ENCODE measurements at regions not wholly inside any gene's neighbourhood (a gene's known extent, or its start where the extent isn't known, plus 50 kb on each side); places are given as distances from the start of the nearest gene placed in this dataset.

DNA sequence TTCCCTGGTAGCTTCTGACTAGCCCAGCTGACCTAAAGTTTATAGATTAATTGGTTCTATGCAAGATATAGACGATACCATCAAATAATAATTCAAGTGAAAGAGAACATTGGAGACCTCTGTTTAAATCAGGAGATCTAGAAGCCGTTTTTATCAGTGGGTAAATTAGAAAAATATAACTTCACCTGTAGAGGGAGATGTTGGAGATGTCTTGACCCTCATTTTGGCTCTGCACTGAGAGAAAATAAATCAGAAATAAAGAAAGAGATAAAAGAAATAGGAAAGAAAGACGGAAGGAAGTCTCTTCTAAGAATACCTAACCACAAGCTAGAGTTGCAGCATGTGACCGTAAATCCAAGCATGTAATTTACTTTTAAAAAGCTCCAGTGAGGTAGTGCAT is 684.5 kb downstream of the C12orf50 start (continued):
- TF ChIP-seq, protein P1, sequence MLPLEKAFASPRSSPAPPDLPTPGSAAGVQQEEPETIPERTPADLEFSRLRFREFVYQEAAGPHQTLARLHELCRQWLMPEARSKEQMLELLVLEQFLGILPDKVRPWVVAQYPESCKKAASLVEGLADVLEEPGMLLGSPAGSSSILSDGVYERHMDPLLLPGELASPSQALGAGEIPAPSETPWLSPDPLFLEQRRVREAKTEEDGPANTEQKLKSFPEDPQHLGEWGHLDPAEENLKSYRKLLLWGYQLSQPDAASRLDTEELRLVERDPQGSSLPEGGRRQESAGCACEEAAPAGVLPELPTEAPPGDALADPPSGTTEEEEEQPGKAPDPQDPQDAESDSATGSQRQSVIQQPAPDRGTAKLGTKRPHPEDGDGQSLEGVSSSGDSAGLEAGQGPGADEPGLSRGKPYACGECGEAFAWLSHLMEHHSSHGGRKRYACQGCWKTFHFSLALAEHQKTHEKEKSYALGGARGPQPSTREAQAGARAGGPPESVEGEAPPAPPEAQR (tag by site-specific recombination; IDR thresholded peaks at IDR 0.05): no peak
- no peak for TF ChIP-seq ZNF24 (tag by site-specific recombination; IDR thresholded peaks at IDR 0.05)
- no peak for TF ChIP-seq GLI2 (tag by site-specific recombination; IDR thresholded peaks at IDR 0.05; ENCODE audit: borderline replicate concordance, low read depth)
- TF ChIP-seq YY1 (tag by site-specific recombination; IDR thresholded peaks at IDR 0.05): no peak
- no peak for TF ChIP-seq YY2 (tag by site-specific recombination; IDR thresholded peaks at IDR 0.05)
- TF ChIP-seq ZNF292 (tag by site-specific recombination; IDR thresholded peaks at IDR 0.05; ENCODE audit: borderline replicate concordance, low read depth): no peak
- TF ChIP-seq ZNF548 (tag by site-specific recombination; IDR thresholded peaks at IDR 0.05): no peak

DNA sequence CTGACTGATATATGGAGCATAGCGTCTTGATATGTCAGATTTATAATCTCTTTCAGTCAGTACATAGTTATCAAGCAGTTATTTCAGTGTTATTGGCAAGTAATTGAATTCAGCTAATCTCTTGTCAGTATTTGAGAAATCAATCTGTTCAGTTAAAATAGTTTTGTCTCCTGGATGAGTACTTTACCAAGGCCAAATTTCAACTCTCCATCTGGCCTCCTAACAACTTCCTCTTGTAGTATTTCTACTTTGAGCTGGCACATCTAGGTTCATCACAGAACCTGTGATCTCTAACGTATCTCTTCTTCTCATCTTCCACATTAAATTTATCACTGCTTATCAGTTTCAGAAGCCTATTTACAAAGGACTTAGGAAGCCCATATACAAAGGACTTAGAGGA is 690.5 kb downstream of the C12orf50 start:
- no peak overlapping the region for H3K27ac ChIP-seq (ENCODE audit: extremely low read depth, low read depth, low read length)
- H3K4me1 ChIP-seq (ENCODE audit: control insufficient read depth, insufficient read depth, low read length): no peaks in the 10 kb centered on the region
- POLR2A ChIA-PET: no interaction called here
- CTCF ChIA-PET: interaction anchor here (0.6 kb wide), 2 partner anchors 13 to 60 kb away, joined by 3 to 4 read pairs; no protein-coding TSS in a partner anchor
- no peaks in the 10 kb centered on the region for H3K9me3 ChIP-seq (ENCODE audit: control insufficient read depth, insufficient read depth, low read depth, low read length)
- H3K4me3 ChIP-seq (ENCODE audit: low read depth, low read length): no peak overlapping the region
- no peak for TF ChIP-seq ZNF501 (tag by site-specific recombination; IDR thresholded peaks at IDR 0.05)
- TF ChIP-seq TCF7L2 (IDR thresholded peaks at IDR 0.05; ENCODE audit: borderline replicate concordance, low read depth, low read length): no peak
- TF ChIP-seq, protein P2, sequence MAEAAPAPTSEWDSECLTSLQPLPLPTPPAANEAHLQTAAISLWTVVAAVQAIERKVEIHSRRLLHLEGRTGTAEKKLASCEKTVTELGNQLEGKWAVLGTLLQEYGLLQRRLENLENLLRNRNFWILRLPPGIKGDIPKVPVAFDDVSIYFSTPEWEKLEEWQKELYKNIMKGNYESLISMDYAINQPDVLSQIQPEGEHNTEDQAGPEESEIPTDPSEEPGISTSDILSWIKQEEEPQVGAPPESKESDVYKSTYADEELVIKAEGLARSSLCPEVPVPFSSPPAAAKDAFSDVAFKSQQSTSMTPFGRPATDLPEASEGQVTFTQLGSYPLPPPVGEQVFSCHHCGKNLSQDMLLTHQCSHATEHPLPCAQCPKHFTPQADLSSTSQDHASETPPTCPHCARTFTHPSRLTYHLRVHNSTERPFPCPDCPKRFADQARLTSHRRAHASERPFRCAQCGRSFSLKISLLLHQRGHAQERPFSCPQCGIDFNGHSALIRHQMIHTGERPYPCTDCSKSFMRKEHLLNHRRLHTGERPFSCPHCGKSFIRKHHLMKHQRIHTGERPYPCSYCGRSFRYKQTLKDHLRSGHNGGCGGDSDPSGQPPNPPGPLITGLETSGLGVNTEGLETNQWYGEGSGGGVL (tag by site-specific recombination; IDR thresholded peaks at IDR 0.05): no peak
- TF ChIP-seq, protein P3, sequence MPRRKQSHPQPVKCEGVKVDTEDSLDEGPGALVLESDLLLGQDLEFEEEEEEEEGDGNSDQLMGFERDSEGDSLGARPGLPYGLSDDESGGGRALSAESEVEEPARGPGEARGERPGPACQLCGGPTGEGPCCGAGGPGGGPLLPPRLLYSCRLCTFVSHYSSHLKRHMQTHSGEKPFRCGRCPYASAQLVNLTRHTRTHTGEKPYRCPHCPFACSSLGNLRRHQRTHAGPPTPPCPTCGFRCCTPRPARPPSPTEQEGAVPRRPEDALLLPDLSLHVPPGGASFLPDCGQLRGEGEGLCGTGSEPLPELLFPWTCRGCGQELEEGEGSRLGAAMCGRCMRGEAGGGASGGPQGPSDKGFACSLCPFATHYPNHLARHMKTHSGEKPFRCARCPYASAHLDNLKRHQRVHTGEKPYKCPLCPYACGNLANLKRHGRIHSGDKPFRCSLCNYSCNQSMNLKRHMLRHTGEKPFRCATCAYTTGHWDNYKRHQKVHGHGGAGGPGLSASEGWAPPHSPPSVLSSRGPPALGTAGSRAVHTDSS (tag by site-specific recombination; IDR thresholded peaks at IDR 0.05): no peak
- TF ChIP-seq, protein P4, sequence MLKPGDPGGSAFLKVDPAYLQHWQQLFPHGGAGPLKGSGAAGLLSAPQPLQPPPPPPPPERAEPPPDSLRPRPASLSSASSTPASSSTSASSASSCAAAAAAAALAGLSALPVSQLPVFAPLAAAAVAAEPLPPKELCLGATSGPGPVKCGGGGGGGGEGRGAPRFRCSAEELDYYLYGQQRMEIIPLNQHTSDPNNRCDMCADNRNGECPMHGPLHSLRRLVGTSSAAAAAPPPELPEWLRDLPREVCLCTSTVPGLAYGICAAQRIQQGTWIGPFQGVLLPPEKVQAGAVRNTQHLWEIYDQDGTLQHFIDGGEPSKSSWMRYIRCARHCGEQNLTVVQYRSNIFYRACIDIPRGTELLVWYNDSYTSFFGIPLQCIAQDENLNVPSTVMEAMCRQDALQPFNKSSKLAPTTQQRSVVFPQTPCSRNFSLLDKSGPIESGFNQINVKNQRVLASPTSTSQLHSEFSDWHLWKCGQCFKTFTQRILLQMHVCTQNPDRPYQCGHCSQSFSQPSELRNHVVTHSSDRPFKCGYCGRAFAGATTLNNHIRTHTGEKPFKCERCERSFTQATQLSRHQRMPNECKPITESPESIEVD (tag by site-specific recombination; IDR thresholded peaks at IDR 0.05): no peak
- TF ChIP-seq KLF9 (tag by site-specific recombination; IDR thresholded peaks at IDR 0.05; ENCODE audit: low read depth): no peak
- TF ChIP-seq, protein P5, sequence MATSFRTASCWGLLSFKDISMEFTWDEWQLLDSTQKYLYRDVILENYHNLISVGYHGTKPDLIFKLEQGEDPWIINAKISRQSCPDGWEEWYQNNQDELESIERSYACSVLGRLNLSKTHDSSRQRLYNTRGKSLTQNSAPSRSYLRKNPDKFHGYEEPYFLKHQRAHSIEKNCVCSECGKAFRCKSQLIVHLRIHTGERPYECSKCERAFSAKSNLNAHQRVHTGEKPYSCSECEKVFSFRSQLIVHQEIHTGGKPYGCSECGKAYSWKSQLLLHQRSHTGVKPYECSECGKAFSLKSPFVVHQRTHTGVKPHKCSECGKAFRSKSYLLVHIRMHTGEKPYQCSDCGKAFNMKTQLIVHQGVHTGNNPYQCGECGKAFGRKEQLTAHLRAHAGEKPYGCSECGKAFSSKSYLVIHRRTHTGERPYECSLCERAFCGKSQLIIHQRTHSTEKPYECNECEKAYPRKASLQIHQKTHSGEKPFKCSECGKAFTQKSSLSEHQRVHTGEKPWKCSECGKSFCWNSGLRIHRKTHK (tag by site-specific recombination; IDR thresholded peaks at IDR 0.05): no peak
- TF ChIP-seq, protein P6, sequence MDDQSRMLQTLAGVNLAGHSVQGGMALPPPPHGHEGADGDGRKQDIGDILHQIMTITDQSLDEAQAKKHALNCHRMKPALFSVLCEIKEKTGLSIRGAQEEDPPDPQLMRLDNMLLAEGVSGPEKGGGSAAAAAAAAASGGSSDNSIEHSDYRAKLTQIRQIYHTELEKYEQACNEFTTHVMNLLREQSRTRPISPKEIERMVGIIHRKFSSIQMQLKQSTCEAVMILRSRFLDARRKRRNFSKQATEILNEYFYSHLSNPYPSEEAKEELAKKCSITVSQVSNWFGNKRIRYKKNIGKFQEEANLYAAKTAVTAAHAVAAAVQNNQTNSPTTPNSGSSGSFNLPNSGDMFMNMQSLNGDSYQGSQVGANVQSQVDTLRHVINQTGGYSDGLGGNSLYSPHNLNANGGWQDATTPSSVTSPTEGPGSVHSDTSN (CRISPR knock-in tag; IDR thresholded peaks at IDR 0.05): no peak
- TF ChIP-seq, protein P7, sequence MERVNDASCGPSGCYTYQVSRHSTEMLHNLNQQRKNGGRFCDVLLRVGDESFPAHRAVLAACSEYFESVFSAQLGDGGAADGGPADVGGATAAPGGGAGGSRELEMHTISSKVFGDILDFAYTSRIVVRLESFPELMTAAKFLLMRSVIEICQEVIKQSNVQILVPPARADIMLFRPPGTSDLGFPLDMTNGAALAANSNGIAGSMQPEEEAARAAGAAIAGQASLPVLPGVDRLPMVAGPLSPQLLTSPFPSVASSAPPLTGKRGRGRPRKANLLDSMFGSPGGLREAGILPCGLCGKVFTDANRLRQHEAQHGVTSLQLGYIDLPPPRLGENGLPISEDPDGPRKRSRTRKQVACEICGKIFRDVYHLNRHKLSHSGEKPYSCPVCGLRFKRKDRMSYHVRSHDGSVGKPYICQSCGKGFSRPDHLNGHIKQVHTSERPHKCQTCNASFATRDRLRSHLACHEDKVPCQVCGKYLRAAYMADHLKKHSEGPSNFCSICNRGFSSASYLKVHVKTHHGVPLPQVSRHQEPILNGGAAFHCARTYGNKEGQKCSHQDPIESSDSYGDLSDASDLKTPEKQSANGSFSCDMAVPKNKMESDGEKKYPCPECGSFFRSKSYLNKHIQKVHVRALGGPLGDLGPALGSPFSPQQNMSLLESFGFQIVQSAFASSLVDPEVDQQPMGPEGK (tag by site-specific recombination; IDR thresholded peaks at IDR 0.05): no peak
- no peak for TF ChIP-seq ZNF121 (tag by site-specific recombination; IDR thresholded peaks at IDR 0.05)
- TF ChIP-seq ZNF585B (tag by site-specific recombination; IDR thresholded peaks at IDR 0.05): no peak
- TF ChIP-seq, protein P8, sequence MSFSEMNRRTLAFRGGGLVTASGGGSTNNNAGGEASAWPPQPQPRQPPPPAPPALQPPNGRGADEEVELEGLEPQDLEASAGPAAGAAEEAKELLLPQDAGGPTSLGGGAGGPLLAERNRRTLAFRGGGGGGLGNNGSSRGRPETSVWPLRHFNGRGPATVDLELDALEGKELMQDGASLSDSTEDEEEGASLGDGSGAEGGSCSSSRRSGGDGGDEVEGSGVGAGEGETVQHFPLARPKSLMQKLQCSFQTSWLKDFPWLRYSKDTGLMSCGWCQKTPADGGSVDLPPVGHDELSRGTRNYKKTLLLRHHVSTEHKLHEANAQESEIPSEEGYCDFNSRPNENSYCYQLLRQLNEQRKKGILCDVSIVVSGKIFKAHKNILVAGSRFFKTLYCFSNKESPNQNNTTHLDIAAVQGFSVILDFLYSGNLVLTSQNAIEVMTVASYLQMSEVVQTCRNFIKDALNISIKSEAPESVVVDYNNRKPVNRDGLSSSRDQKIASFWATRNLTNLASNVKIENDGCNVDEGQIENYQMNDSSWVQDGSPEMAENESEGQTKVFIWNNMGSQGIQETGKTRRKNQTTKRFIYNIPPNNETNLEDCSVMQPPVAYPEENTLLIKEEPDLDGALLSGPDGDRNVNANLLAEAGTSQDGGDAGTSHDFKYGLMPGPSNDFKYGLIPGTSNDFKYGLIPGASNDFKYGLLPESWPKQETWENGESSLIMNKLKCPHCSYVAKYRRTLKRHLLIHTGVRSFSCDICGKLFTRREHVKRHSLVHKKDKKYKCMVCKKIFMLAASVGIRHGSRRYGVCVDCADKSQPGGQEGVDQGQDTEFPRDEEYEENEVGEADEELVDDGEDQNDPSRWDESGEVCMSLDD (tag by site-specific recombination; IDR thresholded peaks at IDR 0.05): no peak
- no peak for TF ChIP-seq ZBTB20 (tag by site-specific recombination; IDR thresholded peaks at IDR 0.05)
- no peak for TF ChIP-seq ZNF146 (tag by site-specific recombination; IDR thresholded peaks at IDR 0.05)
- H3K36me3 ChIP-seq (ENCODE audit: control insufficient read depth in 2 of 2, insufficient read depth in 1 of 2, low read length in 2 of 2): no peaks in the 10 kb centered on the region
